ENCODE measurements at regions not wholly inside any gene's neighbourhood (a gene's known extent, or its start where the extent isn't known, plus 50 kb on each side); places are given as distances from the start of the nearest gene placed in this dataset.

GRCh38 chr12:74917743-74918142, 291.9 kb downstream of the KCNC2 start:
- no peak for DNase-seq

- no peak for DNase-seq
Measured at GRCh38 chr12:74918291-74918690, 291.3 kb downstream of the KCNC2 start.

- DNase-seq = no peak
Measured at GRCh38 chr12:74922117-74922516, 287.5 kb downstream of the KCNC2 start.

- DNase-seq = no peak
Measured at GRCh38 chr12:74922642-74923041, 287.0 kb downstream of the KCNC2 start.

GRCh38 chr12:74941670-74942069, 268.0 kb downstream of the KCNC2 start:
- DNase-seq = no peak

- no peak for DNase-seq
Measured at GRCh38 chr12:74945771-74946198, 263.9 kb downstream of the KCNC2 start.

- no peak for DNase-seq
Measured at GRCh38 chr12:74953697-74954096, 255.9 kb downstream of the KCNC2 start.

GRCh38 chr12:74957231-74957630, 252.4 kb downstream of the KCNC2 start:
- DNase-seq = no peak

- DNase-seq = no peak
Measured at GRCh38 chr12:74957634-74958033, 252.0 kb downstream of the KCNC2 start.

GRCh38 chr12:74959657-74960056, 250.0 kb downstream of the KCNC2 start:
- DNase-seq = no peak

- no peak for DNase-seq
Measured at GRCh38 chr12:74963304-74963703, 246.3 kb downstream of the KCNC2 start.

GRCh38 chr12:74963867-74964331, 245.7 kb downstream of the KCNC2 start:
- DNase-seq = no peak

GRCh38 chr12:74964390-74964789, 245.2 kb downstream of the KCNC2 start:
- DNase-seq = no peak

- DNase-seq = no peak
Measured at GRCh38 chr12:74971201-74971600, 238.4 kb downstream of the KCNC2 start.

- DNase-seq = no peak
Measured at GRCh38 chr12:74977832-74978481, 231.7 kb downstream of the KCNC2 start.

- peak; percentile 71 for DNase-seq
Measured at GRCh38 chr12:74980510-74980909, 229.1 kb downstream of the KCNC2 start.

GRCh38 chr12:74981541-74981940, 228.1 kb downstream of the KCNC2 start:
- DNase-seq = no peak

- no peak for DNase-seq
Measured at GRCh38 chr12:74983917-74984316, 225.7 kb downstream of the KCNC2 start.

GRCh38 chr12:74984631-74985030, 225.0 kb downstream of the KCNC2 start:
- no peak for DNase-seq

GRCh38 chr12:74985293-74985985, 224.2 kb downstream of the KCNC2 start:
- DNase-seq = no peak

GRCh38 chr12:74985986-74986319, 223.7 kb downstream of the KCNC2 start:
- DNase-seq = no peak

GRCh38 chr12:74988156-74988555, 221.5 kb downstream of the KCNC2 start:
- no peak for DNase-seq

Measured in NCI-H69 (cell line).